GM23248 (cell line): ENCODE measurements at regions not wholly inside any gene's neighbourhood (a gene's known extent, or its start where the extent isn't known, plus 50 kb on each side); places are given as distances from the start of the nearest gene placed in this dataset.

Experiments used
- EZH2 ChIP-seq: fragments of 200-600 bp; sonication (generic); IDR thresholded peaks from 2 replicates; pipeline ENCODE4 v1.6.1; 2018; ENCODE audit warnings: antibody characterized with exemption, mild to moderate bottlenecking; ENCODE audit not compliant: insufficient read depth, poor library complexity, severe bottlenecking
- EZH2phosphoT487 ChIP-seq: fragments of 200-600 bp; sonication (generic); IDR thresholded peaks from 2 replicates; pipeline ENCODE4 v1.6.1; 2018; ENCODE audit warnings: antibody characterized with exemption, moderate library complexity, mild to moderate bottlenecking, low read depth; ENCODE audit not compliant: insufficient read depth

- TF ChIP-seq EZH2phosphoT487 (no peak), EZH2 (no peak)
Observed at GRCh38 chr9:84419031-84419602, 78.6 kb upstream of the SLC28A3 start.
